Upper lobe of left lung (tissue), 4 donors: ENCODE measurements at regions not wholly inside any gene's neighbourhood (a gene's known extent, or its start where the extent isn't known, plus 50 kb on each side); places are given as distances from the start of the nearest gene placed in this dataset.

Experiments
- CTCF ChIP-seq, 6 experiments: fragments of 450-650 bp in 4 of 6; fragments of 200-600 bp in 2 of 6; sonication (generic) in 2 of 6; IDR thresholded peaks; one replicate each; pipeline ENCODE4 v1.5.1; 2016 to 2019; ENCODE audit warnings: antibody characterized with exemption in 6 of 6
- POLR2A ChIP-seq, 4 donors: fragments of 450-650 bp; IDR thresholded peaks; one replicate each; pipeline ENCODE4 v1.5.1; 2016 to 2017; ENCODE audit warnings: antibody characterized with exemption in 4 of 4, mild to moderate bottlenecking in 2 of 4
- POLR2AphosphoS5 ChIP-seq, 2 donors: sonication (generic); formaldehyde crosslinking; IDR thresholded peaks; one replicate each; pipeline ENCODE4 v1.5.1; 2017; ENCODE audit warnings: antibody characterized with exemption in 2 of 2

- no peak for TF ChIP-seq POLR2A (IDR thresholded peaks at IDR 0.05)
- TF ChIP-seq CTCF (IDR thresholded peaks at IDR 0.05) = no peak
- no peak for TF ChIP-seq POLR2AphosphoS5 (IDR thresholded peaks at IDR 0.05)
Observed at GRCh38 chr2:147061269-147061668, 783.6 kb upstream of the ACVR2A start.
